Astrocyte (in vitro differentiated cells and primary cell): ENCODE measurements at regions not wholly inside any gene's neighbourhood (a gene's known extent, or its start where the extent isn't known, plus 50 kb on each side); places are given as distances from the start of the nearest gene placed in this dataset.

Experiments used
- DNase-seq: peaks from one replicate; pipeline ENCODE4 v3.0.0-alpha.2; 2010; ENCODE audit warnings: low read depth
- FAIRE-seq: peaks from 2 replicates; lab custom pipeline; 2011; peaks lifted over from hg19 to GRCh38; lab: Jason Lieb, UNC
- H2AFZ ChIP-seq: 2 replicates; pipeline ENCODE4 v1.6.0; 2012; ENCODE audit warnings: low read depth, low read length, inconsistent platforms
- H3K27ac ChIP-seq: 2 replicates; pipeline ENCODE4 v1.5.1; 2011; ENCODE audit warnings: low read depth, low read length, inconsistent platforms
- H3K27me3 ChIP-seq: 2 replicates; pipeline ENCODE4 v1.6.0; 2011; ENCODE audit warnings: low read length, inconsistent platforms; ENCODE audit not compliant: insufficient read depth
- H3K36me3 ChIP-seq: 2 replicates; pipeline ENCODE4 v1.5.1; 2011; ENCODE audit warnings: low read length, inconsistent platforms; ENCODE audit not compliant: insufficient read depth
- H3K4me1 ChIP-seq: 2 replicates; pipeline ENCODE4 v1.5.1; 2011; ENCODE audit warnings: low read length, inconsistent platforms; ENCODE audit not compliant: insufficient read depth
- H3K4me2 ChIP-seq: 2 replicates; pipeline ENCODE4 v1.6.0; 2012; ENCODE audit warnings: low read length, inconsistent platforms
- H3K4me3 ChIP-seq: 2 replicates; pipeline ENCODE4 v1.5.1; 2011; ENCODE audit warnings: low read depth, mild to moderate bottlenecking, low read length, inconsistent platforms; ENCODE audit not compliant: insufficient read depth
- H3K79me2 ChIP-seq: 2 replicates; pipeline ENCODE4 v1.6.0; 2012; ENCODE audit warnings: mild to moderate bottlenecking, low read length, inconsistent platforms; ENCODE audit not compliant: insufficient read depth
- H3K9ac ChIP-seq: 2 replicates; pipeline ENCODE4 v1.6.0; 2012; ENCODE audit warnings: mild to moderate bottlenecking, low read length, inconsistent platforms
- H3K9me3 ChIP-seq: 2 replicates; pipeline ENCODE4 v1.5.1; 2012; ENCODE audit warnings: low read depth, mild to moderate bottlenecking, low read length, inconsistent platforms; ENCODE audit not compliant: insufficient read depth
- H4K20me1 ChIP-seq: 2 replicates; pipeline ENCODE4 v1.6.0; 2012; ENCODE audit warnings: low read length, inconsistent platforms; ENCODE audit not compliant: insufficient read depth
- H3K27ac Mint-ChIP-seq: one replicate; pipeline ENCODE4 v1.8.0; 2021; ENCODE audit warnings: mild to moderate bottlenecking, mixed read lengths; ENCODE audit not compliant: unreplicated experiment
- H3K27me3 Mint-ChIP-seq: one replicate; pipeline ENCODE4 v1.8.0; 2021; ENCODE audit warnings: low read depth, mixed read lengths; ENCODE audit not compliant: unreplicated experiment
- H3K36me3 Mint-ChIP-seq: one replicate; pipeline ENCODE4 v1.8.0; 2021; ENCODE audit warnings: low read depth, mixed read lengths; ENCODE audit not compliant: unreplicated experiment
- H3K4me1 Mint-ChIP-seq: one replicate; pipeline ENCODE4 v1.8.0; 2021; ENCODE audit warnings: low read depth, mixed read lengths; ENCODE audit not compliant: unreplicated experiment
- H3K4me3 Mint-ChIP-seq: one replicate; pipeline ENCODE4 v1.8.0; 2021; ENCODE audit warnings: mild to moderate bottlenecking, moderate library complexity, mixed read lengths; ENCODE audit not compliant: unreplicated experiment
- H3K9me3 Mint-ChIP-seq: one replicate; pipeline ENCODE4 v1.8.0; 2021; ENCODE audit warnings: mild to moderate bottlenecking, mixed read lengths; ENCODE audit not compliant: unreplicated experiment
- CTCF ChIP-seq: IDR thresholded peaks from 2 replicates; pipeline ENCODE4 v1.5.1; 2011; ENCODE audit warnings: low read depth, mild to moderate bottlenecking, inconsistent platforms, low read length, moderate library complexity; ENCODE audit not compliant: insufficient read depth
- EZH2 ChIP-seq: IDR thresholded peaks from 2 replicates; pipeline ENCODE4 v1.6.1; 2012; ENCODE audit warnings: mild to moderate bottlenecking, low read length, inconsistent platforms; ENCODE audit not compliant: insufficient read depth

GRCh38 chr4:11299836-11300235 lies 128.9 kb downstream of the HS3ST1 start:
- Histone ChIP-seq H3K79me2 (no peaks in the 10 kb centered on the region), H3K4me3 (no peak overlapping the region), H3K36me3 (no peaks in the 10 kb centered on the region), H3K4me2 (no peak overlapping the region), H3K27ac (no peak overlapping the region), H3K9ac (no peak overlapping the region), H3K4me1 (peaks cover 7% of the 10 kb centered on the region), H2AFZ (no peak overlapping the region), H3K27me3 (no peaks in the 10 kb centered on the region), H3K9me3 (no peaks in the 10 kb centered on the region), H4K20me1 (no peaks in the 10 kb centered on the region)
- Mint-ChIP-seq H3K27ac (no peak overlapping the region), H3K36me3 (no peaks in the 10 kb centered on the region), H3K27me3 (peaks cover 8% of the 10 kb centered on the region), H3K4me3 (no peak overlapping the region), H3K9me3 (peaks cover 2% of the 10 kb centered on the region), H3K4me1 (peaks cover 2% of the 10 kb centered on the region)
- FAIRE-seq (no peak), DNase-seq (no peak)
- TF ChIP-seq EZH2 = no peak
- no peak for TF ChIP-seq CTCF

DNA sequence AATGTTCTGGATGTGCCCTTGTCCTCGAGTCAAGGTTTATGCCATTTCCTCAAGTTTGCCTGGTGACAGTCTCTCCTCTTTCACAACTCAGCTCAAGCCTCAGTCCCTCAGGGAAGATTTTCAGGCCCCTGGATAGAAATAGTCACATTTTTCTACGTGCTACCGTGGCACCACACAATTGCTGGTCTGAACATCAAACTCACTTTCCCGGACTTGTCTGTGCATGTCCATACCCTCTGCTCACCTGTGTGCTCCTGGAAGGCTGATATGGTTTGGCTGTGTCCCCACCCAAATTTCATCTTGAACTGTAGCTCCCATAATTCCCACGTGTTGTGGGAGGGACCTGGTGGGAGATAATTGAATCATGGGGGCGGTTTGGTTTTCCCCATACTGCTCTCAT lies 129.7 kb downstream of the HS3ST1 start:
- no peak overlapping the region for H3K27ac Mint-ChIP-seq
- no peak for FAIRE-seq
- peaks cover 2% of the 10 kb centered on the region for H3K9me3 Mint-ChIP-seq
- no peaks in the 10 kb centered on the region for H4K20me1 ChIP-seq
- H3K9ac ChIP-seq = no peak overlapping the region
- no peak for DNase-seq
- no peak overlapping the region for H3K4me3 ChIP-seq
- no peak overlapping the region for H3K4me3 Mint-ChIP-seq
- peaks cover 2% of the 10 kb centered on the region for H3K4me1 Mint-ChIP-seq
- H2AFZ ChIP-seq = no peak overlapping the region
- no peaks in the 10 kb centered on the region for H3K9me3 ChIP-seq
- TF ChIP-seq EZH2 (no peak), CTCF (no peak)
- no peaks in the 10 kb centered on the region for H3K36me3 Mint-ChIP-seq
- peaks cover 7% of the 10 kb centered on the region for H3K4me1 ChIP-seq
- H3K27me3 ChIP-seq = no peaks in the 10 kb centered on the region
- peaks cover 8% of the 10 kb centered on the region for H3K27me3 Mint-ChIP-seq
- H3K4me2 ChIP-seq = no peak overlapping the region
- no peaks in the 10 kb centered on the region for H3K36me3 ChIP-seq
- no peaks in the 10 kb centered on the region for H3K79me2 ChIP-seq
- H3K27ac ChIP-seq = no peak overlapping the region

DNA sequence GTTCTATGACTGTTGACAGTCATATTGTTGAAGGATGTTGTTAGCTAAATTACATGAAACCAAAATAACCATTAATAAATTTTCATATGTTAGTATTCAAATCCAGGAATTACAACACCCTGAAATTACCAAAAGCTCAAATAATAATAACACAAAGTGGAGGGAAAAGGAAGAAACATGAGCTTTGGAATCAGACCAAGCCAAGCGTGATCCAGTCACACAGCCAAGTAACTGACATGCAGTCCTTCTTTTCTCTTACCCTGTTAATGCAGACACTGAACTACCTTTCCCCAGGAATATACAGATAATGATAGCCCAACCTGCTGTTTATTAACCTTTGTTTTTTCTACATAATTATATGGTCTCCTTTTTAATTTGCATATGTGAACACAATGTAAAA lies 130.2 kb downstream of the HS3ST1 start:
- Histone ChIP-seq H3K9me3 (no peaks in the 10 kb centered on the region), H3K79me2 (no peaks in the 10 kb centered on the region), H2AFZ (no peak overlapping the region), H3K4me3 (no peak overlapping the region), H3K27me3 (no peaks in the 10 kb centered on the region), H3K27ac (no peak overlapping the region), H3K4me2 (no peak overlapping the region), H3K4me1 (peaks cover 7% of the 10 kb centered on the region), H3K36me3 (no peaks in the 10 kb centered on the region), H4K20me1 (no peaks in the 10 kb centered on the region), H3K9ac (no peak overlapping the region)
- H3K27me3 Mint-ChIP-seq = peaks cover 8% of the 10 kb centered on the region
- FAIRE-seq = no peak
- peaks cover 2% of the 10 kb centered on the region for H3K9me3 Mint-ChIP-seq
- no peaks in the 10 kb centered on the region for H3K36me3 Mint-ChIP-seq
- peaks cover 2% of the 10 kb centered on the region for H3K4me1 Mint-ChIP-seq
- DNase-seq = no peak
- no peak overlapping the region for H3K27ac Mint-ChIP-seq
- H3K4me3 Mint-ChIP-seq = no peak overlapping the region
- no peak for TF ChIP-seq EZH2
- TF ChIP-seq CTCF = no peak
